IMR-90 (cell line): ENCODE measurements at regions not wholly inside any gene's neighbourhood (a gene's known extent, or its start where the extent isn't known, plus 50 kb on each side); places are given as distances from the start of the nearest gene placed in this dataset.

Source experiments
- ATAC-seq: fragments of 200-7000 bp; cut with Tn5 transposase; 2 replicates; pipeline ENCODE4 v1.9.1; 2020; ENCODE audit warnings: low read depth, mild to moderate bottlenecking, moderate library complexity
- BruUV-seq: library from RNA; stranded (reverse); fragments of 400-500 nt; replicated peaks from 2 replicates; lab custom pipeline; 2021; lab: Mats Ljungman, UMichigan
- CTCF ChIA-PET: fragments of 300-600 bp; formaldehyde crosslinking; extraction: SDS; loops from one replicate; lab custom pipeline; 2021; ENCODE audit warnings: antibody characterized with exemption; lab: Yijun Ruan, JAX
- POLR2A ChIA-PET: fragments of 300-600 bp; sonication (Branson Sonifier 250); formaldehyde crosslinking; loops from one replicate; lab custom pipeline; 2022; ENCODE audit warnings: antibody characterized with exemption; ENCODE audit not compliant: unreplicated experiment; lab: Charles Lee
- DNase-seq: peaks from one replicate; pipeline ENCODE4 v3.0.0; 2013
- H2AFZ ChIP-seq: replicated peaks from 2 replicates; pipeline ENCODE3; 2013; ENCODE audit warnings: low read length, mild to moderate bottlenecking; ENCODE audit not compliant: poor library complexity
- H2AK5ac ChIP-seq: 2 replicates; pipeline ENCODE4 v1.6.1; 2013; ENCODE audit warnings: low read depth, low read length, inconsistent platforms
- H2AK9ac ChIP-seq: replicated peaks from 2 replicates; pipeline ENCODE3; 2013; ENCODE audit warnings: mild to moderate bottlenecking, low read depth, low read length, moderate library complexity; ENCODE audit not compliant: poor library complexity
- H2BK120ac ChIP-seq: 2 replicates; pipeline ENCODE4 v1.6.1; 2013; ENCODE audit warnings: low read depth, low read length, inconsistent platforms
- H2BK15ac ChIP-seq: 3 replicates; pipeline ENCODE4 v1.6.1; 2013; ENCODE audit warnings: low read depth, low read length, inconsistent platforms
- H2BK20ac ChIP-seq: 2 replicates; pipeline ENCODE4 v1.6.1; 2013; ENCODE audit warnings: low read depth, mild to moderate bottlenecking, inconsistent platforms, low read length, moderate library complexity
- H2BK5ac ChIP-seq: 2 replicates; pipeline ENCODE4 v1.6.1; 2013; ENCODE audit warnings: mild to moderate bottlenecking, low read depth, low read length, inconsistent platforms; ENCODE audit not compliant: poor library complexity, severe bottlenecking
- H3K14ac ChIP-seq: replicated peaks from 2 replicates; pipeline ENCODE4 v1.6.1; 2013; ENCODE audit warnings: low read depth, low read length, inconsistent platforms
- H3K18ac ChIP-seq: 2 replicates; pipeline ENCODE4 v1.6.1; 2013; ENCODE audit warnings: low read depth, low read length, control low read depth
- H3K23ac ChIP-seq: 2 replicates; pipeline ENCODE4 v1.6.1; 2013; ENCODE audit warnings: low read depth, low read length, inconsistent platforms
- H3K27ac ChIP-seq: 2 replicates; pipeline ENCODE4 v1.5.1; 2013; ENCODE audit warnings: mild to moderate bottlenecking, control low read depth, low read length; ENCODE audit not compliant: insufficient read depth
- H3K27me3 ChIP-seq: 2 replicates; pipeline ENCODE4 v1.6.1; 2013; ENCODE audit warnings: low read length; ENCODE audit not compliant: control insufficient read depth, insufficient read depth
- H3K36me3 ChIP-seq: 2 replicates; pipeline ENCODE4 v1.6.1; 2013; ENCODE audit warnings: low read length, mixed read lengths; ENCODE audit not compliant: control insufficient read depth, insufficient read depth
- H3K4ac ChIP-seq: 2 replicates; pipeline ENCODE4 v1.6.1; 2013; ENCODE audit warnings: low read depth, low read length, inconsistent platforms
- H3K4me1 ChIP-seq: 2 replicates; pipeline ENCODE4 v1.6.1; 2013; ENCODE audit warnings: low read length, mixed read lengths; ENCODE audit not compliant: control insufficient read depth, insufficient read depth
- H3K4me2 ChIP-seq: 2 replicates; pipeline ENCODE4 v1.6.1; 2013; ENCODE audit warnings: low read depth, mild to moderate bottlenecking, control low read depth, low read length, moderate library complexity
- H3K4me3 ChIP-seq: 2 replicates; pipeline ENCODE4 v1.5.1; 2013; ENCODE audit warnings: low read depth, mild to moderate bottlenecking, control low read depth, low read length, moderate library complexity; ENCODE audit not compliant: insufficient read depth
- H3K56ac ChIP-seq: 2 replicates; pipeline ENCODE4 v1.6.1; 2013; ENCODE audit warnings: low read length, inconsistent platforms; ENCODE audit not compliant: insufficient read depth; ENCODE audit errors: extremely low read depth
- H3K79me1 ChIP-seq, 2 experiments: 2 replicates each; pipeline ENCODE4 v1.6.1; 2013; ENCODE audit warnings: low read length in 2 of 2, inconsistent platforms in 1 of 2, low read depth in 1 of 2
- H3K9ac ChIP-seq: 2 replicates; pipeline ENCODE4 v1.6.1; 2013; ENCODE audit warnings: low read depth, low read length, control low read depth
- H3K9me1 ChIP-seq: 2 replicates; pipeline ENCODE4 v1.6.1; 2013; ENCODE audit warnings: low read length, inconsistent platforms; ENCODE audit not compliant: insufficient read depth
- H3K9me3 ChIP-seq: 2 replicates; pipeline ENCODE4 v1.6.1; 2013; ENCODE audit warnings: low read length; ENCODE audit not compliant: control insufficient read depth, insufficient read depth
- H4K20me1 ChIP-seq: 2 replicates; pipeline ENCODE4 v1.6.1; 2013; ENCODE audit warnings: low read length, inconsistent platforms; ENCODE audit not compliant: insufficient read depth
- H4K5ac ChIP-seq: 2 replicates; pipeline ENCODE4 v1.6.1; 2013; ENCODE audit warnings: mild to moderate bottlenecking, low read depth, low read length, control low read depth
- H4K8ac ChIP-seq, 2 experiments: 2 replicates each; pipeline ENCODE4 v1.6.1; 2013; ENCODE audit warnings: low read depth in 2 of 2, low read length in 2 of 2, control low read depth in 1 of 2, inconsistent platforms in 1 of 2
- H4K91ac ChIP-seq: 2 replicates; pipeline ENCODE4 v1.6.1; 2013; ENCODE audit warnings: low read depth, low read length, inconsistent platforms; ENCODE audit not compliant: insufficient read depth
- CEBPB ChIP-seq: IDR thresholded peaks from 2 replicates; pipeline ENCODE4 v1.6.1; 2012; ENCODE audit warnings: low read depth, low read length, improper control_type of control experiment
- NFE2L2 ChIP-seq: fragments of 150-350 bp; IDR thresholded peaks from 2 replicates; pipeline ENCODE4 v1.6.1; 2016; ENCODE audit warnings: low read depth, mild to moderate bottlenecking, low read length
- WGBS, 2 experiments: methylation state at CpG; one replicate each; pipeline versions ENCODE4 v1.1.5 to v1.1.7; 2013; ENCODE audit warnings: missing lambda C conversion rate in 2 of 2; ENCODE audit not compliant: insufficient read length in 1 of 2; ENCODE audit errors: extremely low coverage in 2 of 2; 5-methylcytosine and 5-hydroxymethylcytosine counted together
- dilution Hi-C: fragments of 300-500 bp; cut with HindIII; formaldehyde crosslinking; loops from one replicate; pipeline ENCODE4 v1.14.3; 2018; ENCODE audit warnings: low sequenced_read_pairs; ENCODE audit not compliant: unreplicated experiment
- in situ Hi-C: fragments of 300-500 bp; cut with MboI; formaldehyde crosslinking; loops from 3 replicates; pipeline ENCODE4 v1.14.3; 2019; ENCODE audit warnings: low sequenced_read_pairs, inconsistent platforms, mixed read lengths
- intact Hi-C: fragments of 100-400 bp; cut with micrococcal nuclease; formaldehyde crosslinking; loops from 2 replicates; pipeline ENCODE4 v1.10.0; 2022

- H3K4ac ChIP-seq, result no peak overlapping the region
- no peak overlapping the region for H3K56ac ChIP-seq
- no peak overlapping the region for H2BK5ac ChIP-seq
- H3K9me3 ChIP-seq, result peaks cover 16% of the 10 kb centered on the region
- no peak for ATAC-seq
- no peak overlapping the region for H3K27ac ChIP-seq
- in situ Hi-C loops (no loop called here), dilution Hi-C loops (no loop called here), intact Hi-C loops (no loop called here)
- H2AK5ac ChIP-seq, result no peak overlapping the region
- no peak overlapping the region for H2AK9ac ChIP-seq
- no peak overlapping the region for H3K23ac ChIP-seq
- H3K4me3 ChIP-seq, result no peak overlapping the region
- H4K91ac ChIP-seq, result no peak overlapping the region
- no peak overlapping the region for H2BK20ac ChIP-seq
- no peaks in the 10 kb centered on the region for H3K36me3 ChIP-seq
- no peaks in the 10 kb centered on the region for H3K27me3 ChIP-seq
- H2AFZ ChIP-seq, result no peak overlapping the region
- no peak for DNase-seq
- ChIA-PET POLR2A (no interaction called here), CTCF (no interaction called here)
- no peak overlapping the region for H3K9ac ChIP-seq
- no peaks in the 10 kb centered on the region for H4K20me1 ChIP-seq
- H3K79me1 ChIP-seq, result no peaks in the 10 kb centered on the region
- no CpG with 5 or more reads among the region's 2 CpGs for WGBS, 2 experiments
- TF ChIP-seq CEBPB, result no peak
- peak; percentile 33; the same call in 1 of the 2 replicates for TF ChIP-seq NFE2L2
- H2BK120ac ChIP-seq, result no peak overlapping the region
- H3K18ac ChIP-seq, result no peak overlapping the region
- no TSS peak for BruUV-seq
- H2BK15ac ChIP-seq, result no peak overlapping the region
- no peaks in the 10 kb centered on the region for H3K9me1 ChIP-seq
- no peak overlapping the region for H4K5ac ChIP-seq
- no peak overlapping the region for H3K4me2 ChIP-seq
- no peak overlapping the region for H3K14ac ChIP-seq
- no peaks in the 10 kb centered on the region for H3K4me1 ChIP-seq
- H4K8ac ChIP-seq, result no peak overlapping the region
These were observed 115.6 kb upstream of the SLC24A3 start for GRCh38 chr20:19096843-19097242.
